ENCODE measurements at regions not wholly inside any gene's neighbourhood (a gene's known extent, or its start where the extent isn't known, plus 50 kb on each side); places are given as distances from the start of the nearest gene placed in this dataset.

- no peak for DNase-seq
- H3K36me3 ChIP-seq: no peaks in the 10 kb centered on the region
- WGBS (ENCODE audit: insufficient coverage, low coverage, low lambda C conversion rate, missing lambda C conversion rate): 41% methylated on average over 2 of the region's 2 CpGs
- no peaks in the 10 kb centered on the region for H3K27me3 ChIP-seq
- no peak for TF ChIP-seq POLR2A (IDR thresholded peaks at IDR 0.05)
- TF ChIP-seq, protein P1, sequence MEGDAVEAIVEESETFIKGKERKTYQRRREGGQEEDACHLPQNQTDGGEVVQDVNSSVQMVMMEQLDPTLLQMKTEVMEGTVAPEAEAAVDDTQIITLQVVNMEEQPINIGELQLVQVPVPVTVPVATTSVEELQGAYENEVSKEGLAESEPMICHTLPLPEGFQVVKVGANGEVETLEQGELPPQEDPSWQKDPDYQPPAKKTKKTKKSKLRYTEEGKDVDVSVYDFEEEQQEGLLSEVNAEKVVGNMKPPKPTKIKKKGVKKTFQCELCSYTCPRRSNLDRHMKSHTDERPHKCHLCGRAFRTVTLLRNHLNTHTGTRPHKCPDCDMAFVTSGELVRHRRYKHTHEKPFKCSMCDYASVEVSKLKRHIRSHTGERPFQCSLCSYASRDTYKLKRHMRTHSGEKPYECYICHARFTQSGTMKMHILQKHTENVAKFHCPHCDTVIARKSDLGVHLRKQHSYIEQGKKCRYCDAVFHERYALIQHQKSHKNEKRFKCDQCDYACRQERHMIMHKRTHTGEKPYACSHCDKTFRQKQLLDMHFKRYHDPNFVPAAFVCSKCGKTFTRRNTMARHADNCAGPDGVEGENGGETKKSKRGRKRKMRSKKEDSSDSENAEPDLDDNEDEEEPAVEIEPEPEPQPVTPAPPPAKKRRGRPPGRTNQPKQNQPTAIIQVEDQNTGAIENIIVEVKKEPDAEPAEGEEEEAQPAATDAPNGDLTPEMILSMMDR (IDR thresholded peaks at IDR 0.05): no peak
- H3K4me1 ChIP-seq: no peaks in the 10 kb centered on the region
- ATAC-seq: no peak
- intact Hi-C loops (cut with DNase I): no loop called here
- H3K27ac ChIP-seq: no peak overlapping the region
- H3K9me3 ChIP-seq: no peaks in the 10 kb centered on the region
- no peak overlapping the region for H3K4me3 ChIP-seq
Observed at GRCh38 chr17:71251276-71251675, 869.5 kb upstream of the SOX9 start.

- H3K27ac ChIP-seq: no peak overlapping the region
- H3K9me3 ChIP-seq: no peaks in the 10 kb centered on the region
- intact Hi-C loops (cut with DNase I): no loop called here
- H3K27me3 ChIP-seq: no peaks in the 10 kb centered on the region
- H3K4me1 ChIP-seq: no peaks in the 10 kb centered on the region
- DNase-seq (no peak), ATAC-seq (no peak)
- WGBS (ENCODE audit: insufficient coverage, low coverage, low lambda C conversion rate, missing lambda C conversion rate): 47% methylated on average over 2 of the region's 2 CpGs
- TF ChIP-seq POLR2A (IDR thresholded peaks at IDR 0.05): no peak
- TF ChIP-seq, protein P1 (IDR thresholded peaks at IDR 0.05): no peak
- H3K36me3 ChIP-seq: no peaks in the 10 kb centered on the region
- H3K4me3 ChIP-seq: no peak overlapping the region
Observed at GRCh38 chr17:71251951-71252350, 868.9 kb upstream of the SOX9 start.

- Histone ChIP-seq H3K36me3 (no peaks in the 10 kb centered on the region), H3K4me3 (no peak overlapping the region), H3K9me3 (no peaks in the 10 kb centered on the region), H3K27ac (no peak overlapping the region), H3K27me3 (no peaks in the 10 kb centered on the region), H3K4me1 (no peaks in the 10 kb centered on the region)
- intact Hi-C loops (cut with DNase I): no loop called here
- TF ChIP-seq, protein P1 (IDR thresholded peaks at IDR 0.05): no peak
- no peak for TF ChIP-seq POLR2A (IDR thresholded peaks at IDR 0.05)
- DNase-seq: no peak
- 0% methylated on average over 1 of the region's 1 CpG for WGBS (ENCODE audit: insufficient coverage, low coverage, low lambda C conversion rate, missing lambda C conversion rate)
- no peak for ATAC-seq
Observed at GRCh38 chr17:71252436-71252835, 868.4 kb upstream of the SOX9 start.

GRCh38 chr17:71257096-71257495 is 863.7 kb upstream of the SOX9 start:
- no peaks in the 10 kb centered on the region for H3K36me3 ChIP-seq
- H3K27ac ChIP-seq: no peak overlapping the region
- no peaks in the 10 kb centered on the region for H3K9me3 ChIP-seq
- ATAC-seq (no peak), DNase-seq (no peak)
- no peak overlapping the region for H3K4me3 ChIP-seq
- H3K4me1 ChIP-seq: no peaks in the 10 kb centered on the region
- no peaks in the 10 kb centered on the region for H3K27me3 ChIP-seq
- 72% methylated on average over 2 of the region's 2 CpGs for WGBS (ENCODE audit: insufficient coverage, low coverage, low lambda C conversion rate, missing lambda C conversion rate)
- intact Hi-C loops (cut with DNase I): no loop called here
- TF ChIP-seq POLR2A (IDR thresholded peaks at IDR 0.05): no peak
- TF ChIP-seq, protein P1 (IDR thresholded peaks at IDR 0.05): no peak

GRCh38 chr17:71260366-71260940 is 860.4 kb upstream of the SOX9 start:
- Histone ChIP-seq H3K27ac (no peak overlapping the region), H3K4me3 (no peak overlapping the region), H3K27me3 (no peaks in the 10 kb centered on the region), H3K36me3 (no peaks in the 10 kb centered on the region), H3K9me3 (no peaks in the 10 kb centered on the region), H3K4me1 (no peaks in the 10 kb centered on the region)
- DNase-seq (no peak), ATAC-seq (no peak)
- 44% methylated on average over 6 of the region's 6 CpGs for WGBS (ENCODE audit: insufficient coverage, low coverage, low lambda C conversion rate, missing lambda C conversion rate)
- TF ChIP-seq POLR2A (IDR thresholded peaks at IDR 0.05): no peak
- TF ChIP-seq, protein P1 (IDR thresholded peaks at IDR 0.05): no peak
- intact Hi-C loops (cut with DNase I): no loop called here
